ENCODE measurements at regions not wholly inside any gene's neighbourhood (a gene's known extent, or its start where the extent isn't known, plus 50 kb on each side); places are given as distances from the start of the nearest gene placed in this dataset.

DNA sequence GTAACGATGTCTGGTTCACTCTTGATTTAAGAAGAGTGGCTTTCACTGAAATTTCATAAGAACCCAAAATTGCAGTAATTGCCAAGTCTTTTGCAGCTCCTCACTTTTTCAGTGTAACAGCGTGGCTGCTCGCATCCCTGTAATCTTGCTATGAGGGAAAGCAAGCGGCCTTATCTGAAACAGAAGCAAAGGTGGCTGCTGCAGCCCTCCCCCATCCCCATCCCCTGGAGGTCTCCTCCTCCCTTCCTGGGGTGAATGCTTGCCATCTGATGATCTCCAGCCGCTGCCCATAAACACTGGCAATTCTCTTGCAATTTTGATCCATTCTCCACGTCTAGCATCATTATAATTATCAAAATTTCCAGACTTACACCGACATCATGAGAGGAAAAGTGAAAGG lies 182.5 kb upstream of the ASIC2 start:
- DNase-seq (ENCODE audit: low read depth in 2 of 2), result no peak

DNA sequence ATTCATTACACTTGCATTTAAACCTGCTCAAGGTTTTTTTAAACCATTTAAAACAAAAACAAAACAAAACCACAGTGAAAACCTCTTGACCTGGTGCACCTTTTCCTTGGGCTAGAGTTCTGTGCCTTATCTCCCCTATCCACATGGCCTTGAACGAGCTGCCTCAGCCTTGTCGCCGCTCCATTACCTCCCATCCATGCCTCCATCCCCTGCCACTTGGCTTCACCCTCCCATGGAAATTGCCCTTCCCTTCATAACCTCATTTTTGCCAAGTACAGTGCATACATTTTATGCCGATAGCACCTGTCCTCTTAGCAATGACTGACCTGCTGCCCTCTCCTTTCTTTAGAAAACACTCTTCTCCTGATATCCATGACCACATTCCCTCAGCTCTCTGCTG lies 188.6 kb upstream of the ASIC2 start:
- DNase-seq (ENCODE audit: low read depth in 2 of 2), result no peak

DNA sequence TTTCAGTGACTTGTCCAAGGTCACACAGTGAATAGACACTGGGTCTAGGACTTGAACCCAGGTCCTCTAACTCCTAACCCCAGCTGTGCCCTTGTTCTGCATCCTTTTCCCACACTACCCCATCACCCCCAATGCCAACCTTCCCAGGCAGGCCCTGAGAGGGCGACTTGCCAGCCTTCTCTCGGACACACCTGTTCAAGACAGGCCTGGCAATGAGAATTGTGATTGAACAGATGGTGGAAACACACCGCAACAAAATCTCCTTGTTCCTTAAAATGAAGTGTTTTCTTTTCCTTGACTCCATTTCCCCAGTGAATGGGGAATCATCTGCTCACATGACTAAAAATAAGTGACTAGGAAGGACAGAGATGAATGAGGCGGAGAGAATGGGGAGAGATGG lies 189.5 kb upstream of the ASIC2 start:
- no peak for DNase-seq (ENCODE audit: low read depth in 2 of 2)

DNA sequence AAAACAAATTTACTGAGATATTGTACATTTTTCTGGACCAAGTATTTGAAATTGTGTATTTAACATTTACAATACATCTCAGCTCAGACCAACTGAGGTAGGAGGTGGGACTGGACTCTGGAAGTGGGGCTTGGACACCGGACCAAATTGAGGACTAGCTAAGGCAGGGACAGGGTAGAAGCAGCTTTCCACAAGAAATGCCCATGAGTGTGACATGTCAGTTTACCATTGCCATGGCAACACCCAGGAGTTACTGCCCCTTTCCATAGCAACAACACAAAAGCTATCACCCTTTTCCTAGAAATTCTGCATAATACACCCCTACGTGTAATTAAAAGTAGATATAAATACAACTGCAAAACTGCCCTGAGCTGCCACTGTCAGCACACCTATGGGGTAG lies 191.5 kb upstream of the ASIC2 start:
- DNase-seq (ENCODE audit: low read depth in 2 of 2), result no peak

GRCh38 chr17:33486135-33486885 lies 193.2 kb upstream of the ASIC2 start:
- DNase-seq (ENCODE audit: low read depth in 2 of 2), result no peak

- DNase-seq (ENCODE audit: low read depth in 2 of 2), result no peak
These were observed 194.2 kb upstream of the ASIC2 start for GRCh38 chr17:33487187-33487879.

DNA sequence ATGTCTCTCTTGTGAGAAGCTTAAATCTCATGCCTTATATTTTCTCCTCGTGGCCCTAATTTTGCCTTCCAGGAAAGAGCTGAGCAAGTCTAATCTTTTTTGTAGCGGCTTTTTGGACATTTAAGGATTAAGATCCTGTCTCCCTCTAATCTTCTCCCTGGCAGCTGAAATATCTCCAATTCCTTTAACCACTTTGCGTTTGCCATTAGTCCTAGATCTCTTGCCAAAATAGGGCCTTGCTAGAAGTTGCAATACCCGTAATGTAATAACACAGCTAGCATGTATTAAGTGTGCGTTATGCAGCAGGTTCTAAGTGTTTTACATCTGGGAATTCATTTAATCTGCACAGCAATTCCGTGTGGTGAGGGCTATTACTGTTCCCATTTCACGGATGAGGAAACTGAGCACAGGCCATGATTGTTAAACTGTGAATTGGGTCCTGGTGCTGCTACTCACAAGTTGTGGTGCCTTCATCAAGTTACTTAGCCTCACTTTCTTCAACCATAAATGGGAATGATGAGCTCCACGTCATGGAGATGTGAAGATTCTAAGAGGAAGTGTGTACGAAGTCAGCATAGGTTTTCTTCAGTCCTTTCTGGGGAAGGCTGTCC lies 198.9 kb upstream of the ASIC2 start:
- DNase-seq (ENCODE audit: low read depth in 2 of 2), result no peak

GRCh38 chr17:33492731-33493265 lies 199.7 kb upstream of the ASIC2 start:
- no peak for DNase-seq (ENCODE audit: low read depth in 2 of 2)

GRCh38 chr17:33493566-33493965 lies 200.5 kb upstream of the ASIC2 start:
- no peak for DNase-seq (ENCODE audit: low read depth in 2 of 2)

DNA sequence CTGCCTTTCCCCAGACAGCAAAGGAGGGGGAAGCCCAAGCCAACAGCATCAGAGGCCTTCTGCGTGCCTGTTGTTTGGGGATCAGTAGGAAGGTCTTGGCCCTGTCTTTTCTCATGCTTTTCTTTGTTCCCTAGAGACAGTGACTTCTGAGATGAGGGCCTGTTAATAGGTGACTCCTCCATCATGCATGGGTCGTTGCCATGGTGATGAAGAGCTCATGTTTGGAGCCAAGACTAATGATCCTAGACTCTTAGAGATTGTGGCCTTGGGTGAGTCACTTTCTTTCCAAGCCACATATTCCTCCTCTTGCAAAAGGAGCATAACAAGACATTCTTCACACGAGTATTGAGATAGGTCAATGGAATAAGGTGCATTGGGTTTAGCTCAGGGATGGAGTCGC lies 201.1 kb upstream of the ASIC2 start:
- DNase-seq (ENCODE audit: low read depth in 2 of 2), result no peak

DNA sequence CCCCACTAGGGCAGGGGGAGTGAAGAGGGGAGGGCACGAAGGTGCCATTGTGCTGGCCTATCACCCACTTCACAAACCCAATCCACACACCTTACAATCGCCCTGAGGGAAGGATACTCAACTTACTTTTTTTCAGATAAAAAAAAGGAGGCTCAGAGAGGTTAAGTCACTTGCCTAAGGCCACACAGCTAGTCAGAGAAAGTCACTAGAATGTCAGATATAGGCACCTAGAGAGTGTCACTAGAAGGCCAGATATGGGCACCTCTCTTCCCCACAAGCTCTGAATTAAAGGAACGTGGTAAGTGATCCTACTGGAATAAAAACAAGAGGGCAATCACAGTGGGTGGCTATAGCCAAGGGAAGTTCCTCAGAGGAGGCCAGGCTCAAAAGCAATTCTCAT lies 204.5 kb upstream of the ASIC2 start:
- DNase-seq (ENCODE audit: low read depth in 2 of 2), result no peak

DNA sequence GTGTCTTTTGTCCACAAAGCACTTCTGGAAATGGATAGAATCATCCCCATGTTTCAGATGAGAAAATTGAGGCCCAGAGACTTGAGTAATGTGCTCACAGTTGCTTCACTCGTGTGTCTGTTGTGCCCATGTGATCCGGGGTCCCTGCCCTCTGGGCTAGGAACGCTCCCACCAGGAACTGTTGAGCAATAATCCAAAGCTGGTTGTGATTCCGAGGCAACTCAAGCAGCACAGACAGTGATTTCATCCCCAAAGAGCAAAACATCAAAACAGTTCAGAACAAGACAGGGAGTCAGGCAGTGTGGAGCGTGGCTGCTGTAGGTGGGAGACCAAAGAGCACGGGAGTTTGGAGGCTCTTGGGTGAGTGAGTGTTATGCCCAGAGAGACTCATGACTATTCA lies 205.0 kb upstream of the ASIC2 start:
- DNase-seq (ENCODE audit: low read depth in 2 of 2), result no peak

DNA sequence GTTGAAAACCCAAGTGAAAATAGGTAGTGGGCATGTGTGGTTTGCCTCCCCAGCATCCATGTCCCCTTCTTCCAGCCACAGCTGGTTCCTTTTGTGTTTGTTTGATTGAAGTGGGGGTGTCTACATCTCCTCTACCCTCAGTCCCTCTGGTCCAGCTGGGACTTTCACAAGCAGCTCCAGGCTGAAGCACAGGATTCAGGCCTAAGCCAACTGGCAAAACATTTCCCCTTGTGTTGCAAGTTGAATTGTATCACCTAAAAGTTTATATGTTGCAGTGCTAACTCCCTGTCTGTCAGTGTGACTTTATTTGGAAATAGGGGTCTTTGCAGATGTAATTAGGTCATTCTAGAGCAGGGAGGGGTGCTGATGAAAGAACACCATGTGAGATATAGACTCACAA lies 205.9 kb upstream of the ASIC2 start:
- no peak for DNase-seq (ENCODE audit: low read depth in 2 of 2)

DNA sequence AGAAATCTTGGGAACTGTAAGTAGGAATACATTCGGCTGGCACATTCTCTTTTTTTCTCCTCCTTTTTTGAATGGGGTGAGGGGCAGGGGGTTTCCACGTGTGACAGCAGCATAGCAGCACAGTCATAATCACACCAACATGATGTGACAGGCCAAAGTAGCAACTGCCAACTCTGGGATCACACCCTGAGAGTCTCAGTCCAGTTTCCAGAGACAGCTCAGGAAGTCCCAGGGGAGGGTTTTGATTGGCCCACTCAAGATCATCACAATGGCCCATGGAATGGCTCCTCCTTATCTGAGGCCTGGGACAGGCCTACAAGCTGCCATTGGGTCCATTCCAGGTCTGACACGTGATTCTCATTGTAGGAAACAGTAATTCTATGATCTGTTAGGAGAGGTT lies 207.1 kb upstream of the ASIC2 start:
- DNase-seq (ENCODE audit: low read depth in 2 of 2), result no peak

GRCh38 chr17:33501185-33501584 lies 208.1 kb upstream of the ASIC2 start:
- DNase-seq (ENCODE audit: low read depth in 2 of 2), result no peak

DNA sequence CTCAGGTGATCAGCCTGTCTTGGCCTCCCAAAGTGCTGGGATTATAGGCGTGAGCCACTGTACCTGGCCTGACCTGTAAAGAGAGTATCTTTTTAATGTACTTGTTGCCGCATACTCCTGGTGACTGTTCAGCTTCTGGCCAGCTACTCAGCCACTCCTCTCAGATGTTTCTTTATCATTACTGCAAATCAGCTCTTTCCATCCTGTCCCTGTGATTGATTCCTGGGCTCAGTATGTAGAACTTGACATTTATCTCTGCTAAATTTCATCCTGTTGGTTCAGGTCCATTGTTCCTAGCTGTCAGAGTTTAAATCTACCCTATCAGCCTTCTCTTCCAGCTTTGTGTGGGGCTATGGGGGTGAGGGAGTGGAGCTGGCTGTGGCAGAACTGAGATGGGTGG lies 211.5 kb upstream of the ASIC2 start:
- DNase-seq (ENCODE audit: low read depth in 2 of 2), result no peak

- no peak for DNase-seq (ENCODE audit: low read depth in 2 of 2)
These were observed 214.0 kb upstream of the ASIC2 start for GRCh38 chr17:33506889-33507650.

- DNase-seq (ENCODE audit: low read depth in 2 of 2), result no peak
These were observed 215.1 kb upstream of the ASIC2 start for GRCh38 chr17:33508215-33508614.

DNA sequence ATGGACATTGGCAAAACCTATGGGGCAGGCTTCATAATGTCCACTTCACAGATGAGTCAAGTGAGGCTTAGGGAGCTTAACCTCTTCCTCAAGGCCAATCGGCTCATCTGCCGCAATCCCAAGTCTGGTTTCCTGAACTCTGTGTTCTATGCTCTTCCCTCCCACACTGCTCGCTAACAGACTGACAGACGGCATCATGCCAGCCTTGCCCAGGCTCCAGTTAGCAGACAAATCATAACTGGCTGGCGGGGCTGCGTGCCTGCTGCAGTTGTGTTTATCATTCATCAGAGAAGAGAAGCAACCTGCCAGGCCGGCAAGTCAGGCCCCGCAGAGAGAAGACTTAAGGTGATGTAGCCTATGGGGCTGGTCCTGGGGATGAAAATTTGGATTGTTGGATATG lies 216.2 kb upstream of the ASIC2 start:
- no peak for DNase-seq (ENCODE audit: low read depth in 2 of 2)

- DNase-seq (ENCODE audit: low read depth in 2 of 2), result no peak
These were observed 218.6 kb upstream of the ASIC2 start for GRCh38 chr17:33511670-33512069.

GRCh38 chr17:33512113-33512512 lies 219.0 kb upstream of the ASIC2 start:
- no peak for DNase-seq (ENCODE audit: low read depth in 2 of 2)

DNA sequence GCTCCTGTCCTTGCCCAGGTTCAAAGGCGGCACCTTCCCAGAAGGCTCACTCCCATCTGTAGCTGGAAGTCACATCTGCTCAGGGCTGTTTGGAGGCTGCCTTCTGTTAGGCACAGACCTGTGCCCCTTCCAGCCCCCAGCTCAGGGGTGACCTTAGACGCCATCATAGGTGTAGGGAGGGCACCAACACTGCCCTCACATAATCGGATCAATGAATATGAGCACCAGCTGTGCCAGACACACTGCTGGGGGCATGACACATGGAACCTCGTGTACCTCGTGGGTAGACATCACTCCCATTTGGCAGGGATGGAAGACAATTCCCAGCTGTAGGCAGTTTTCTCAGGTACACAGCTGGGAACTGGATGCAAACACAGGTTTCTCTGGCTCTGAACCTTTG lies 220.7 kb upstream of the ASIC2 start:
- DNase-seq (ENCODE audit: low read depth in 2 of 2), result no peak

Data from stimulated activated CD8-positive, alpha-beta memory T cell treated with anti-CD3 and anti-CD28 coated beads, Interleukin-2, amount 100 ng/mL, for 1 hour (primary cell).